ENCODE measurements at regions not wholly inside any gene's neighbourhood (a gene's known extent, or its start where the extent isn't known, plus 50 kb on each side); places are given as distances from the start of the nearest gene placed in this dataset.
A peak's percentile ranks its signal among the peaks of the same experiment; 100 is the strongest.

GRCh38 chr5:86011937-86012336 lies 605.8 kb upstream of the COX7C start:
- Histone ChIP-seq H3K4me1 (ENCODE audit: low read depth) (no peaks in the 10 kb centered on the region), H3K27ac (no peak overlapping the region), H3K4me3 (no peak overlapping the region), H3K36me3 (no peaks in the 10 kb centered on the region), H3K9me3 (ENCODE audit: low read depth) (no peaks in the 10 kb centered on the region), H3K27me3 (no peaks in the 10 kb centered on the region)
- DNase-seq (ENCODE audit: low read depth in 1 of 2, low spot score in 1 of 2): no peak
- TF ChIP-seq, protein P1, sequence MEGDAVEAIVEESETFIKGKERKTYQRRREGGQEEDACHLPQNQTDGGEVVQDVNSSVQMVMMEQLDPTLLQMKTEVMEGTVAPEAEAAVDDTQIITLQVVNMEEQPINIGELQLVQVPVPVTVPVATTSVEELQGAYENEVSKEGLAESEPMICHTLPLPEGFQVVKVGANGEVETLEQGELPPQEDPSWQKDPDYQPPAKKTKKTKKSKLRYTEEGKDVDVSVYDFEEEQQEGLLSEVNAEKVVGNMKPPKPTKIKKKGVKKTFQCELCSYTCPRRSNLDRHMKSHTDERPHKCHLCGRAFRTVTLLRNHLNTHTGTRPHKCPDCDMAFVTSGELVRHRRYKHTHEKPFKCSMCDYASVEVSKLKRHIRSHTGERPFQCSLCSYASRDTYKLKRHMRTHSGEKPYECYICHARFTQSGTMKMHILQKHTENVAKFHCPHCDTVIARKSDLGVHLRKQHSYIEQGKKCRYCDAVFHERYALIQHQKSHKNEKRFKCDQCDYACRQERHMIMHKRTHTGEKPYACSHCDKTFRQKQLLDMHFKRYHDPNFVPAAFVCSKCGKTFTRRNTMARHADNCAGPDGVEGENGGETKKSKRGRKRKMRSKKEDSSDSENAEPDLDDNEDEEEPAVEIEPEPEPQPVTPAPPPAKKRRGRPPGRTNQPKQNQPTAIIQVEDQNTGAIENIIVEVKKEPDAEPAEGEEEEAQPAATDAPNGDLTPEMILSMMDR (IDR thresholded peaks at IDR 0.05; ENCODE audit: low read depth, low read length): no peak

GRCh38 chr5:86029308-86029707 lies 588.4 kb upstream of the COX7C start:
- Histone ChIP-seq H3K27me3 (no peaks in the 10 kb centered on the region), H3K36me3 (no peaks in the 10 kb centered on the region), H3K9me3 (ENCODE audit: low read depth) (no peaks in the 10 kb centered on the region), H3K27ac (no peak overlapping the region), H3K4me3 (no peak overlapping the region), H3K4me1 (ENCODE audit: low read depth) (peaks cover 10% of the 10 kb centered on the region)
- DNase-seq (ENCODE audit: low read depth in 1 of 2, low spot score in 1 of 2): no peak
- TF ChIP-seq, protein P1 (IDR thresholded peaks at IDR 0.05; ENCODE audit: low read depth, low read length): no peak

- no peak for DNase-seq (ENCODE audit: low read depth in 1 of 2, low spot score in 1 of 2)
- TF ChIP-seq, protein P1 (IDR thresholded peaks at IDR 0.05; ENCODE audit: low read depth, low read length): no peak
- no peaks in the 10 kb centered on the region for H3K36me3 ChIP-seq
- no peak overlapping the region for H3K4me3 ChIP-seq
- no peak overlapping the region for H3K27ac ChIP-seq
- H3K4me1 ChIP-seq (ENCODE audit: low read depth): peaks cover 10% of the 10 kb centered on the region
- no peaks in the 10 kb centered on the region for H3K9me3 ChIP-seq (ENCODE audit: low read depth)
- H3K27me3 ChIP-seq: no peaks in the 10 kb centered on the region
These were observed 587.0 kb upstream of the COX7C start for GRCh38 chr5:86030753-86031152.

- no peaks in the 10 kb centered on the region for H3K4me1 ChIP-seq (ENCODE audit: low read depth)
- H3K27ac ChIP-seq: no peak overlapping the region
- no peaks in the 10 kb centered on the region for H3K9me3 ChIP-seq (ENCODE audit: low read depth)
- H3K36me3 ChIP-seq: no peaks in the 10 kb centered on the region
- DNase-seq (ENCODE audit: low read depth in 1 of 2, low spot score in 1 of 2): no peak
- TF ChIP-seq, protein P1 (IDR thresholded peaks at IDR 0.05; ENCODE audit: low read depth, low read length): no peak
- H3K27me3 ChIP-seq: no peaks in the 10 kb centered on the region
- no peak overlapping the region for H3K4me3 ChIP-seq
These were observed 579.2 kb upstream of the COX7C start for GRCh38 chr5:86038566-86038965.

- TF ChIP-seq, protein P1 (IDR thresholded peaks at IDR 0.05; ENCODE audit: low read depth, low read length): no peak
- no peaks in the 10 kb centered on the region for H3K36me3 ChIP-seq
- no peaks in the 10 kb centered on the region for H3K9me3 ChIP-seq (ENCODE audit: low read depth)
- no peaks in the 10 kb centered on the region for H3K27me3 ChIP-seq
- no peaks in the 10 kb centered on the region for H3K4me1 ChIP-seq (ENCODE audit: low read depth)
- no peak overlapping the region for H3K4me3 ChIP-seq
- H3K27ac ChIP-seq: no peak overlapping the region
- peak in 1 of 2 donors; percentile 14 for DNase-seq (ENCODE audit: low read depth in 1 of 2, low spot score in 1 of 2)
These were observed 578.4 kb upstream of the COX7C start for GRCh38 chr5:86039351-86039750.

DNA sequence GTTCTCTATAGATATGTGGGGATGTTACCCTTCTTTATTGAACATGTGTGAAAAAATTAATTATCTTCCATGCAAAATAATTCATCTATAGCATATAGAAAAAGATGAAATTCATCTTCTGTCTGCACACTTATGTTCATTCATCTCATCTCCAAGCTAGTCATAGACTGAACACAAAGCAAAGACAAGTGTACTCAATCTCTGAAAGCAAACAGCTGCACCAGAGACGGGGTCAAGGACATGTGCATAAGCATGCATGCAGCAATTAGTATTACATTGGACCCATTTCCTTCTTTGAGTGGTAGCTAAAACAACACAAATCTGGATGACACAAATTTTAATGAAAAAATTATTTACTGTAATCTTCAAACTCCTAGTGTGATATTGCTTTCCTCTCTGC lies 547.0 kb upstream of the COX7C start:
- Histone ChIP-seq H3K9me3 (ENCODE audit: low read depth) (no peaks in the 10 kb centered on the region), H3K27ac (no peak overlapping the region), H3K4me1 (ENCODE audit: low read depth) (no peaks in the 10 kb centered on the region), H3K27me3 (no peaks in the 10 kb centered on the region), H3K4me3 (no peak overlapping the region), H3K36me3 (no peaks in the 10 kb centered on the region)
- no peak for DNase-seq (ENCODE audit: low read depth in 1 of 2, low spot score in 1 of 2)
- TF ChIP-seq, protein P1 (IDR thresholded peaks at IDR 0.05; ENCODE audit: low read depth, low read length): no peak

All from cardiac muscle cell (in vitro differentiated cells and primary cell).